ENCODE measurements at regions not wholly inside any gene's neighbourhood (a gene's known extent, or its start where the extent isn't known, plus 50 kb on each side); places are given as distances from the start of the nearest gene placed in this dataset.

GRCh38 chr9:7405924-7406604 is 393.5 kb downstream of the DMAC1 start:
- DNase-seq (ENCODE audit: low read depth in 4 of 4, low spot score in 3 of 4), result no peak

- DNase-seq (ENCODE audit: low read depth in 4 of 4, low spot score in 3 of 4), result no peak
Measured at GRCh38 chr9:7403839-7404487, 395.6 kb downstream of the DMAC1 start.

- no peak for DNase-seq (ENCODE audit: low read depth in 4 of 4, low spot score in 3 of 4)
Measured at GRCh38 chr9:7403028-7403389, 396.6 kb downstream of the DMAC1 start.

- peak in 1 of 4 donors; percentile 45 for DNase-seq (ENCODE audit: low read depth in 4 of 4, low spot score in 3 of 4)
Measured at GRCh38 chr9:7402334-7403027, 397.1 kb downstream of the DMAC1 start.

- DNase-seq (ENCODE audit: low read depth in 4 of 4, low spot score in 3 of 4), result no peak
Measured at GRCh38 chr9:7401116-7401515, 398.5 kb downstream of the DMAC1 start.

- no peak for DNase-seq (ENCODE audit: low read depth in 4 of 4, low spot score in 3 of 4)
Measured at GRCh38 chr9:7394002-7394774, 405.4 kb downstream of the DMAC1 start.

- peak; percentile 21 to 73 (median 57) for DNase-seq (ENCODE audit: low read depth in 4 of 4, low spot score in 3 of 4)
Measured at GRCh38 chr9:7392148-7392547, 407.4 kb downstream of the DMAC1 start.

GRCh38 chr9:7388755-7389154 is 410.8 kb downstream of the DMAC1 start:
- DNase-seq (ENCODE audit: low read depth in 4 of 4, low spot score in 3 of 4), result no peak

GRCh38 chr9:7387840-7388239 is 411.7 kb downstream of the DMAC1 start:
- DNase-seq (ENCODE audit: low read depth in 4 of 4, low spot score in 3 of 4), result no peak

- DNase-seq (ENCODE audit: low read depth in 4 of 4, low spot score in 3 of 4), result no peak
Measured at GRCh38 chr9:7382304-7382703, 417.3 kb downstream of the DMAC1 start.

- DNase-seq (ENCODE audit: low read depth in 4 of 4, low spot score in 3 of 4), result no peak
Measured at GRCh38 chr9:7377489-7377888, 422.1 kb downstream of the DMAC1 start.

GRCh38 chr9:7376833-7377232 is 422.7 kb downstream of the DMAC1 start:
- no peak for DNase-seq (ENCODE audit: low read depth in 4 of 4, low spot score in 3 of 4)

GRCh38 chr9:7376213-7376612 is 423.4 kb downstream of the DMAC1 start:
- no peak for DNase-seq (ENCODE audit: low read depth in 4 of 4, low spot score in 3 of 4)

GRCh38 chr9:7375013-7375511 is 424.5 kb downstream of the DMAC1 start:
- peak in 1 of 4 donors; percentile 45 for DNase-seq (ENCODE audit: low read depth in 4 of 4, low spot score in 3 of 4)

- no peak for DNase-seq (ENCODE audit: low read depth in 4 of 4, low spot score in 3 of 4)
Measured at GRCh38 chr9:7370988-7371387, 428.6 kb downstream of the DMAC1 start.

- no peak for DNase-seq (ENCODE audit: low read depth in 4 of 4, low spot score in 3 of 4)
Measured at GRCh38 chr9:7370381-7370780, 429.2 kb downstream of the DMAC1 start.

GRCh38 chr9:7369384-7369821 is 430.2 kb downstream of the DMAC1 start:
- DNase-seq (ENCODE audit: low read depth in 4 of 4, low spot score in 3 of 4), result no peak

- DNase-seq (ENCODE audit: low read depth in 4 of 4, low spot score in 3 of 4), result peak in 3 of 4 donors; percentile 51 to 58 (median 56)
Measured at GRCh38 chr9:7368410-7369292, 430.9 kb downstream of the DMAC1 start.

GRCh38 chr9:7367726-7368125 is 431.9 kb downstream of the DMAC1 start:
- no peak for DNase-seq (ENCODE audit: low read depth in 4 of 4, low spot score in 3 of 4)

GRCh38 chr9:7366121-7366520 is 433.5 kb downstream of the DMAC1 start:
- DNase-seq (ENCODE audit: low read depth in 4 of 4, low spot score in 3 of 4), result no peak

Measured in right renal pelvis (tissue), 4 donors.